Panc1 (cell line): ENCODE measurements at regions not wholly inside any gene's neighbourhood (a gene's known extent, or its start where the extent isn't known, plus 50 kb on each side); places are given as distances from the start of the nearest gene placed in this dataset.

Source experiments
- ATAC-seq: fragments of 200-7000 bp; cut with Tn5 transposase; 2 replicates; pipeline ENCODE4 v1.9.1; 2020; ENCODE audit warnings: mild to moderate bottlenecking, moderate library complexity
- BruUV-seq: library from RNA; stranded (reverse); fragments of 400-500 nt; replicated peaks from 2 replicates; lab custom pipeline; 2021; lab: Mats Ljungman, UMichigan
- CTCF ChIA-PET: fragments of 300-600 bp; sonication (Branson Sonifier 250); formaldehyde crosslinking; loops from one replicate; lab custom pipeline; 2022; ENCODE audit warnings: antibody characterized with exemption; lab: Charles Lee
- POLR2A ChIA-PET: fragments of 300-600 bp; sonication (Branson Sonifier 250); formaldehyde crosslinking; loops from one replicate; lab custom pipeline; 2022; ENCODE audit warnings: antibody characterized with exemption; lab: Charles Lee
- DNase-seq: peaks from one replicate; pipeline ENCODE4 v3.0.0-alpha.2; 2010; ENCODE audit warnings: low read depth, low spot score
- H3K27ac ChIP-seq: 2 replicates; pipeline ENCODE4 v1.5.1; 2011; ENCODE audit warnings: mild to moderate bottlenecking, low read length, inconsistent platforms
- H3K27me3 ChIP-seq: fragments of 200-500 bp; sonication (Bioruptor generic); 2 replicates; pipeline ENCODE4 v1.6.0; 2014; ENCODE audit warnings: low read length, inconsistent platforms; ENCODE audit not compliant: control insufficient read depth, insufficient read depth
- H3K36me3 ChIP-seq: fragments of 200-500 bp; sonication (Bioruptor generic); 2 replicates; pipeline ENCODE4 v1.5.1; 2014; ENCODE audit warnings: inconsistent platforms, mild to moderate bottlenecking, low read length, moderate library complexity; ENCODE audit not compliant: control insufficient read depth, insufficient read depth
- H3K4me1 ChIP-seq: 2 replicates; pipeline ENCODE4 v1.5.1; 2011; ENCODE audit warnings: inconsistent platforms, mild to moderate bottlenecking, low read length, moderate library complexity; ENCODE audit not compliant: control insufficient read depth, insufficient read depth
- H3K4me3 ChIP-seq, 2 experiments: 2 replicates each; pipeline ENCODE4 v1.5.1; 2011 to 2012; ENCODE audit warnings: low read depth in 2 of 2, low read length in 2 of 2, mild to moderate bottlenecking in 2 of 2, inconsistent platforms in 1 of 2, moderate library complexity in 1 of 2
- H3K9me3 ChIP-seq: fragments of 200-500 bp; sonication (Bioruptor generic); 2 replicates; pipeline ENCODE4 v1.5.1; 2014; ENCODE audit warnings: low read depth, mild to moderate bottlenecking, inconsistent platforms, low read length, moderate library complexity; ENCODE audit not compliant: control insufficient read depth, insufficient read depth
- POLR2AphosphoS5 ChIP-seq: IDR thresholded peaks from 2 replicates; pipeline ENCODE4 v1.6.1; 2012; ENCODE audit warnings: mild to moderate bottlenecking, low read depth, low read length, moderate library complexity
- SIN3A ChIP-seq: IDR thresholded peaks from 2 replicates; pipeline ENCODE4 v1.6.1; 2012; ENCODE audit warnings: low read depth, mild to moderate bottlenecking, low read length, moderate library complexity, borderline replicate concordance; ENCODE audit not compliant: insufficient read depth
- TCF7L2 ChIP-seq: IDR thresholded peaks from 2 replicates; pipeline ENCODE4 v1.6.1; 2011; ENCODE audit warnings: mild to moderate bottlenecking, low read depth, low read length, inconsistent platforms
- in situ Hi-C: cut with HindIII; loops from 2 replicates; pipeline ENCODE4 v1.10.0; 2016; ENCODE audit warnings: low sequenced_read_pairs, low pct_unique_long_range_greater_than_20kb
- intact Hi-C: fragments of 100-400 bp; cut with micrococcal nuclease; formaldehyde crosslinking; loops from one replicate; pipeline ENCODE4 v1.10.0; 2022; ENCODE audit not compliant: unreplicated experiment
- TF ChIP-seq, protein P1 (sequence below), 2 experiments: IDR thresholded peaks; 2 replicates each; pipeline ENCODE4 v1.6.1; 2011 to 2012; ENCODE audit warnings: low read depth in 2 of 2, control low read depth in 1 of 2, low read length in 1 of 2, mild to moderate bottlenecking in 1 of 2, moderate library complexity in 1 of 2; ENCODE audit not compliant: insufficient read depth in 1 of 2
- TF ChIP-seq, protein P2 (sequence below): fragments of 450-650 bp; IDR thresholded peaks from 2 replicates; pipeline ENCODE4 v1.5.1; 2017; ENCODE audit warnings: mild to moderate bottlenecking

DNA sequence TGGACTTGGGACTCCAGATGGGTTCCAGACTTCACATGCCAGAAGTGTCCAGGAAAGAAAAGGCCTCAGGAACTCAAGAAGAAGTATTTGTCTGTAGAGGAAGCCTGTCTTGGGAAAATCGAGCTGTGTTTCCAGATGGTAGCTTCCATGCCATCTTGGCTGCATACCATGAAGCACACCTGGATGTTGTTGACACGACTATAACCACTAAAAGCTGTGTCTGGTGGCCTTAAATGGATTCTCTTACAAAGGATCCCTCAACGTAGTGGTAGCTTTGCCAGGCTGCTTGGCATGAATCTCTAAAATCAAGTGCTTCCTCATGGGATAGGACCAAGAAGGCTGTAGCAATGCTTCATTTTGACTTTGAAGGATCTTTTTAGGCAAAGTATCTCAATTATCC is 313.4 kb upstream of the BOD1L1 start:
- CTCF ChIA-PET: no interaction called here
- BruUV-seq: no TSS peak
- no peaks in the 10 kb centered on the region for H3K27me3 ChIP-seq
- no peaks in the 10 kb centered on the region for H3K4me1 ChIP-seq
- no peak overlapping the region for H3K4me3 ChIP-seq
- POLR2A ChIA-PET: no interaction called here
- in situ Hi-C loops: no loop called here
- intact Hi-C loops: no loop called here
- ATAC-seq (no peak), DNase-seq (no peak)
- no peaks in the 10 kb centered on the region for H3K36me3 ChIP-seq
- no peaks in the 10 kb centered on the region; the same call in 1 of the 2 replicates for H3K9me3 ChIP-seq
- no peak overlapping the region for H3K27ac ChIP-seq
- no peak for TF ChIP-seq TCF7L2
- TF ChIP-seq, protein P1, sequence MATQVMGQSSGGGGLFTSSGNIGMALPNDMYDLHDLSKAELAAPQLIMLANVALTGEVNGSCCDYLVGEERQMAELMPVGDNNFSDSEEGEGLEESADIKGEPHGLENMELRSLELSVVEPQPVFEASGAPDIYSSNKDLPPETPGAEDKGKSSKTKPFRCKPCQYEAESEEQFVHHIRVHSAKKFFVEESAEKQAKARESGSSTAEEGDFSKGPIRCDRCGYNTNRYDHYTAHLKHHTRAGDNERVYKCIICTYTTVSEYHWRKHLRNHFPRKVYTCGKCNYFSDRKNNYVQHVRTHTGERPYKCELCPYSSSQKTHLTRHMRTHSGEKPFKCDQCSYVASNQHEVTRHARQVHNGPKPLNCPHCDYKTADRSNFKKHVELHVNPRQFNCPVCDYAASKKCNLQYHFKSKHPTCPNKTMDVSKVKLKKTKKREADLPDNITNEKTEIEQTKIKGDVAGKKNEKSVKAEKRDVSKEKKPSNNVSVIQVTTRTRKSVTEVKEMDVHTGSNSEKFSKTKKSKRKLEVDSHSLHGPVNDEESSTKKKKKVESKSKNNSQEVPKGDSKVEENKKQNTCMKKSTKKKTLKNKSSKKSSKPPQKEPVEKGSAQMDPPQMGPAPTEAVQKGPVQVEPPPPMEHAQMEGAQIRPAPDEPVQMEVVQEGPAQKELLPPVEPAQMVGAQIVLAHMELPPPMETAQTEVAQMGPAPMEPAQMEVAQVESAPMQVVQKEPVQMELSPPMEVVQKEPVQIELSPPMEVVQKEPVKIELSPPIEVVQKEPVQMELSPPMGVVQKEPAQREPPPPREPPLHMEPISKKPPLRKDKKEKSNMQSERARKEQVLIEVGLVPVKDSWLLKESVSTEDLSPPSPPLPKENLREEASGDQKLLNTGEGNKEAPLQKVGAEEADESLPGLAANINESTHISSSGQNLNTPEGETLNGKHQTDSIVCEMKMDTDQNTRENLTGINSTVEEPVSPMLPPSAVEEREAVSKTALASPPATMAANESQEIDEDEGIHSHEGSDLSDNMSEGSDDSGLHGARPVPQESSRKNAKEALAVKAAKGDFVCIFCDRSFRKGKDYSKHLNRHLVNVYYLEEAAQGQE (IDR thresholded peaks at IDR 0.05; ENCODE audit: insufficient read depth in 1 of 2, low read depth in 2 of 2, low read length in 1 of 2): no peak
- TF ChIP-seq SIN3A: no peak
- no peak for TF ChIP-seq POLR2AphosphoS5
- TF ChIP-seq, protein P2, sequence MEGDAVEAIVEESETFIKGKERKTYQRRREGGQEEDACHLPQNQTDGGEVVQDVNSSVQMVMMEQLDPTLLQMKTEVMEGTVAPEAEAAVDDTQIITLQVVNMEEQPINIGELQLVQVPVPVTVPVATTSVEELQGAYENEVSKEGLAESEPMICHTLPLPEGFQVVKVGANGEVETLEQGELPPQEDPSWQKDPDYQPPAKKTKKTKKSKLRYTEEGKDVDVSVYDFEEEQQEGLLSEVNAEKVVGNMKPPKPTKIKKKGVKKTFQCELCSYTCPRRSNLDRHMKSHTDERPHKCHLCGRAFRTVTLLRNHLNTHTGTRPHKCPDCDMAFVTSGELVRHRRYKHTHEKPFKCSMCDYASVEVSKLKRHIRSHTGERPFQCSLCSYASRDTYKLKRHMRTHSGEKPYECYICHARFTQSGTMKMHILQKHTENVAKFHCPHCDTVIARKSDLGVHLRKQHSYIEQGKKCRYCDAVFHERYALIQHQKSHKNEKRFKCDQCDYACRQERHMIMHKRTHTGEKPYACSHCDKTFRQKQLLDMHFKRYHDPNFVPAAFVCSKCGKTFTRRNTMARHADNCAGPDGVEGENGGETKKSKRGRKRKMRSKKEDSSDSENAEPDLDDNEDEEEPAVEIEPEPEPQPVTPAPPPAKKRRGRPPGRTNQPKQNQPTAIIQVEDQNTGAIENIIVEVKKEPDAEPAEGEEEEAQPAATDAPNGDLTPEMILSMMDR: no peak

DNA sequence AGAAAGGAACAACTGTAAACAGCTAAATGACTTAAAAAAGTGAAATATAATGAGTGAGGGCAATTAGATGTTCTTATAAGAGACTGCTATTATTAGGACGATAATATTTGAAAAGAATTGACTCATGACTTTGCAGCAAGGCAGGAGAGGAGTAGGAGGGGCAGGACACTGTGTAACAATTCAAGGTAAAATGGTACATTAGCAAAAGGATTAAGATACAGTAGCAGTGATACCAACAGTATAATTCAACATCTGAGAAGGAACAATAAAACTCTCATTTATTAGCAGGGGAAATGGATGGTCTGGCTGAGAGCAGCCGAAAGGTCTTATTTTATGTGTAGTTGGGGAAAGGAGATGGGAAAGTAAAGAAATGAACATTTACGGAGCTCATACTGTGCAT is 315.5 kb upstream of the BOD1L1 start:
- Histone ChIP-seq H3K27ac (no peak overlapping the region), H3K4me3 (no peak overlapping the region), H3K9me3 (no peaks in the 10 kb centered on the region; the same call in 1 of the 2 replicates), H3K36me3 (no peaks in the 10 kb centered on the region), H3K27me3 (no peaks in the 10 kb centered on the region), H3K4me1 (no peaks in the 10 kb centered on the region)
- CTCF ChIA-PET: no interaction called here
- DNase-seq (no peak), ATAC-seq (no peak)
- in situ Hi-C loops (no loop called here), intact Hi-C loops (no loop called here)
- POLR2A ChIA-PET: no interaction called here
- TF ChIP-seq, protein P2: no peak
- TF ChIP-seq TCF7L2 (no peak), SIN3A (no peak), POLR2AphosphoS5 (no peak)
- TF ChIP-seq, protein P1 (IDR thresholded peaks at IDR 0.05; ENCODE audit: insufficient read depth in 1 of 2, low read depth in 2 of 2, low read length in 1 of 2): no peak
- BruUV-seq: no TSS peak
